22Rv1 (cell line): ENCODE measurements at regions not wholly inside any gene's neighbourhood (a gene's known extent, or its start where the extent isn't known, plus 50 kb on each side); places are given as distances from the start of the nearest gene placed in this dataset.

Experiments
- ZFX ChIP-seq: fragments of 450-650 bp; IDR thresholded peaks from 2 replicates; pipeline ENCODE4 v1.6.1; 2017; ENCODE audit warnings: antibody characterized with exemption, borderline replicate concordance
- TF ChIP-seq, protein P1 (sequence below): fragments of 450-650 bp; IDR thresholded peaks from 2 replicates; pipeline ENCODE4 v1.5.1; 2017; ENCODE audit warnings: mild to moderate bottlenecking

DNA sequence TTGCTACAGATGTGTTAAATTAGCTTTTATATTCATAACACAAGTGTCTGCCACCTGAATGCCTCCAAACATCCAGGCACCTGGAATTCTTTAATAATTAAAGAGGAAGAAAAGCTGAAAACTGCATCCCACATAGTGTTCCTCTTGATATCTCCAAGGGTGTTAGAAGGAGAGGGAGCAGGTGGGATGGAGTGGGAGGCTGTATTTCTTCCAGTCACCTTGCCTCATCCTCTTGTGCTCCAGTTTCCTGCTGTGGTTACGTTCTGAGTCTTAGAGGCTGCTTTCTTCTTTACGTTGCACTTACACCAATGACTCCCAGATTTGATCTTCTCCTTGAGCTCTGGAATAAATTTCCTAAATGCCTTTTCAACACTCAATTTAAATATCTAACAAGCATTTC, 230.3 kb upstream of the LYPLAL1 start:
- TF ChIP-seq, protein P1, sequence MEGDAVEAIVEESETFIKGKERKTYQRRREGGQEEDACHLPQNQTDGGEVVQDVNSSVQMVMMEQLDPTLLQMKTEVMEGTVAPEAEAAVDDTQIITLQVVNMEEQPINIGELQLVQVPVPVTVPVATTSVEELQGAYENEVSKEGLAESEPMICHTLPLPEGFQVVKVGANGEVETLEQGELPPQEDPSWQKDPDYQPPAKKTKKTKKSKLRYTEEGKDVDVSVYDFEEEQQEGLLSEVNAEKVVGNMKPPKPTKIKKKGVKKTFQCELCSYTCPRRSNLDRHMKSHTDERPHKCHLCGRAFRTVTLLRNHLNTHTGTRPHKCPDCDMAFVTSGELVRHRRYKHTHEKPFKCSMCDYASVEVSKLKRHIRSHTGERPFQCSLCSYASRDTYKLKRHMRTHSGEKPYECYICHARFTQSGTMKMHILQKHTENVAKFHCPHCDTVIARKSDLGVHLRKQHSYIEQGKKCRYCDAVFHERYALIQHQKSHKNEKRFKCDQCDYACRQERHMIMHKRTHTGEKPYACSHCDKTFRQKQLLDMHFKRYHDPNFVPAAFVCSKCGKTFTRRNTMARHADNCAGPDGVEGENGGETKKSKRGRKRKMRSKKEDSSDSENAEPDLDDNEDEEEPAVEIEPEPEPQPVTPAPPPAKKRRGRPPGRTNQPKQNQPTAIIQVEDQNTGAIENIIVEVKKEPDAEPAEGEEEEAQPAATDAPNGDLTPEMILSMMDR: no peak
- no peak for TF ChIP-seq ZFX
